ENCODE measurements at regions not wholly inside any gene's neighbourhood (a gene's known extent, or its start where the extent isn't known, plus 50 kb on each side); places are given as distances from the start of the nearest gene placed in this dataset.

DNA sequence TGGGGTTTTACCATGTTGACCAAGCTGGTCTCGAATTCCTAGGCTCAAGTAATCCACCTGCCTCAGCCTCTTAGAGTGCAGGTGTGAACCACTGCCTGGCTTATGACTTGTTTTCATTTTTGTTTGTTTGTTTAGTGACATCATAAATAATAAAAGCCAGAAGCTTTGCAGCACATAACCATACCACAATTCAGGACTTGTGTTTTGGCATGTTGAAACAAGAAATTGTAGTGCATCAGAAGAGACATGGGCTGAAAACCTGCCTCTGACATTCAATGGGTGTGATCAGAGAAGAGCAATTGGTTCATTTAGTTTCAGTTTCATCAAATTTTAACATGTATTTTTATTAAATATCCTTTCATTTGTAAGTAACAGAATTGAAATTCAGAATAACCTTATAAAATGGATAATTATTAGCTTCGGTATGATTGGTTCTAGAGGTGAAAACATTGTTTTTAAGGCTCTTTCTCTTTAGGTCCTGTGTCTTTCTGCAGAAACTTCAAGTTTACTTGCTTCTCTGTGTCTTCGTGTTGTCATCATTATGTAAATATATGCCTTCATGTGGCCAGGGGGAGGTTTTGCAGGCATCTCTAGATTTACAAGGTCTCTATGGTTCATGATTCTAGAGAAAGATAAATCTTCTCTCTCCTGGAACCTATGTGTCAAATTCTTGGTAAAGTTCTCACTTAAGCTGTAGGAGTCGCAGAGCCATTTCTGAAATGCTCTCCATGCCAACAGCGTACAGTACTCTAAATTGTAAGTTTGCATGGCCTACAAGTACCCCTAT, 312.0 kb downstream of the KCNC2 start:
- ChIA-PET POLR2A (no interaction called here), CTCF (no interaction called here)

- ChIA-PET POLR2A (interaction anchor here (0.6 kb wide), 1 partner anchor 9 kb away, joined by 3 read pairs; no protein-coding TSS in a partner anchor), CTCF (no interaction called here)
Observed at GRCh38 chr12:74899031-74899829, 310.4 kb downstream of the KCNC2 start.

GRCh38 chr12:74900232-74900631, 309.4 kb downstream of the KCNC2 start:
- ChIA-PET POLR2A (no interaction called here), CTCF (no interaction called here)

GRCh38 chr12:74903522-74903921, 306.1 kb downstream of the KCNC2 start:
- CTCF ChIA-PET, result interaction anchor here (0.6 kb wide), 1 partner anchor 178 kb away, joined by 4 read pairs; no protein-coding TSS in a partner anchor

DNA sequence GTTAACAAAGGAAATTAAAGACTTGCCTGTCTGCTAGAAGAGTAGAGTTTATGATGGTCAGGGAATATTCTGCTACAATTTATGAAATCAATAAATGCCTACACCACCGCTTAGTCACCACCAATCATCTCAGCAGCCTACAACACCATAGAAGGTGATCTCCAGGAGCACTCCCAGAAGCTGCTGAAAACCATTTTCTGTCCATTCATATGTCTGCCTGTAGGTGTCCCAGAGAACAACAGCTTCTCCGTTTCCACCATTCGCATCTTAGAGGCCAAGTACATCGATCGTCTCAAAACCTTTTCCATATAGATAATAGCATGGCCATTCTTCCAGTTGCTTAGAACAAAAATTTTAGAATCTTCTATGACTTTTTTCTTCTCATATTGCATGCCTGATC, 303.4 kb downstream of the KCNC2 start:
- ChIA-PET CTCF (no interaction called here), POLR2A (no interaction called here)

More at GRCh38 chr12:74903522-74903921, 306.1 kb downstream of the KCNC2 start:
- POLR2A ChIA-PET, result no interaction called here

DNA sequence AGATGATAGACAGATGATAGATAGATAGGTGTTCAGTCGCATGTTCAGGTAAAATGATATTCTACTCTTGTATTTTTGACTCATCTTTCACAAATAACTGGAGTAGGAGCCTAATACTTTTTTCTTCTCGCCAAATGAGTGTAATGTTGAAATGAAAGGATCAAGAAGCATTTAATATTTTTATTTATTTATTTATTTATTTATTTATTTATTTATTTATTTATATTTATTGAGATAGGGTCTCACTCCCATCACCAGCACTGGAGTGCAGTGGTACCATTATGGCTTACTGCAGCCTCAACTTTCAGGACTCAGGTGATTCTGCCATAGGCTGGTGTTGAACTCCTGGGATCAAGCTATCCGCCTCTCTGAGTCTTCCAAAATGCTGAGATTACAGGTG, 298.8 kb downstream of the KCNC2 start:
- CTCF ChIA-PET, result no interaction called here
- POLR2A ChIA-PET, result no interaction called here

GRCh38 chr12:74914378-74914777, 295.3 kb downstream of the KCNC2 start:
- ChIA-PET CTCF (no interaction called here), POLR2A (no interaction called here)

- CTCF ChIA-PET, result no interaction called here
- POLR2A ChIA-PET, result no interaction called here
Observed at GRCh38 chr12:74915718-74916117, 293.9 kb downstream of the KCNC2 start.

DNA sequence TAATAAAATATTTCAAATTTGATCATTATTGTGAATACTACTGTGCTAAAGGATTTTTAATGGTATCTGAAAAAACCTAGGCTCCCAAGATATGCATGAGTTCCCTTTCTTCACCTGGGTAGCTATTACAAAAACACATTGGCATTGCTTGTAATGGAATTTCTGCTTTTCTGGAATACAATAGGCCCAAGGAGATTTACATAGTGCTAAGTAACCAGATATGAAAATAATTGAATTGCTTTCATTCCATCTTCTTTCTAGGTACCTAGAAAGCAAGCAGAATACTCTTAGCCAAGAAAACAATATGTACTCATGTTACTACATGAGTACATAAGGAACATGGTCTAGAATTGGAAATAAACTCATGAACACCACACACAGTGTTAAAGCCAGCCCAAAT, 291.9 kb downstream of the KCNC2 start:
- CTCF ChIA-PET, result no interaction called here
- POLR2A ChIA-PET, result no interaction called here

GRCh38 chr12:74918291-74918690, 291.3 kb downstream of the KCNC2 start:
- POLR2A ChIA-PET, result no interaction called here
- CTCF ChIA-PET, result no interaction called here

DNA sequence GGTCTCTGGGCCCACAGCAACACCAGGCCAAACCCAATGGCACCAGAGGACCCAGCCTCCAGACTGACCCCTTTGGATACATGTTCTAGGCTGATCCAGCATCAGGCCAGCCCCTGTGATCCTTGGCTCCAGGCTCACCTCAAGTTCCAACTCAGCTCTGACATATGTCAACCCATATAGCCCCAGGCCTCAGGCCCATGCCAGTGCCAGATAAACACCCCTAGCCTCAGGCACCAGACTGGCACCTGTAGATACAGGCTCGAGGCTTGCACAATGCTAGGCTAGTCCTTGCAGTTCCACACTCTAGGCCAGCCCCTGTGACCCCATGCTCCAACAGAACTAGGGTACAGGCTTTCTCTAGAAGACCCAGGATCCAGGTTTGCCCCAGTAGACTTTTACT, 287.5 kb downstream of the KCNC2 start:
- ChIA-PET CTCF (no interaction called here), POLR2A (no interaction called here)

DNA sequence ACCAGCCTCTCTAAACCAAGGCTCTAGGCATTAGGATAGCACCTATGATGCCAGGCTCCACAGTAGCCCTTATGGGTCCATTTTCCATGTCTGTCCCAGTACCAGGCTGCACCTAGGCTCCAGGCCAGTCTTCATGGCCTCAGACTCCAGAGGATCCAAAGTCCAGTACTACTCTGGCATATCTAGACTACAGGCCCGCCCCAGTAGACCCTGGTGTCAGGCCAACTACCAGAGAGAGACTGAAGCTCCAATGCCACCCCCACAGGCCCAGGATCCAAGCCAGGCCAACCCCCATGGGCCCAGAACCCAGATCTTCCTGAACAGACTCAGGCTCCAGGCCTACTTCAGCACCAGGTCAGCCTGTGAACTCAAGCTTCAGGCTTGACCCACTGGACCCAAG, 287.0 kb downstream of the KCNC2 start:
- POLR2A ChIA-PET, result no interaction called here
- CTCF ChIA-PET, result no interaction called here

- POLR2A ChIA-PET, result no interaction called here
- CTCF ChIA-PET, result no interaction called here
Observed at GRCh38 chr12:74941670-74942069, 268.0 kb downstream of the KCNC2 start.

- POLR2A ChIA-PET, result no interaction called here
- CTCF ChIA-PET, result no interaction called here
Observed at GRCh38 chr12:74945771-74946198, 263.9 kb downstream of the KCNC2 start.

DNA sequence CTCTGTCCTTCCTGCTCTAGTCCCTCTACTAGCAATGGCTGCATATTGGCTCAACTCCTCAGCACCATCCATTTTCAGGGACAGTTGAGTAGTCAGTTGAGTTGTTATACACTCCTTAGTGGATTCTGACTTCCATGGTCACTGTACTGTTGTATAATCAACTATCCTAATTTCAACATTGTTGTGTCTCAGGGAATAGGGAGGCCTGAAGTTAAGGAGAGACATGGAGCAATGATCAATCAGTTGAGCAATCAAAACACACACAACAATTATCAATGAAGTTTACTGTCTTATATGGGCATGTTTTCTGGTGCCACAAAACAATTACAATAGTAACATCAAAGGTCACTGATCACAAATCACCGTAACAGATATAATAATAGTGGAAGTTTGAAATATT, 255.9 kb downstream of the KCNC2 start:
- POLR2A ChIA-PET, result no interaction called here

GRCh38 chr12:74957231-74957630, 252.4 kb downstream of the KCNC2 start:
- ChIA-PET POLR2A (no interaction called here), CTCF (no interaction called here)

More for the DNA sequence above, 255.9 kb downstream of the KCNC2 start:
- CTCF ChIA-PET, result no interaction called here

DNA sequence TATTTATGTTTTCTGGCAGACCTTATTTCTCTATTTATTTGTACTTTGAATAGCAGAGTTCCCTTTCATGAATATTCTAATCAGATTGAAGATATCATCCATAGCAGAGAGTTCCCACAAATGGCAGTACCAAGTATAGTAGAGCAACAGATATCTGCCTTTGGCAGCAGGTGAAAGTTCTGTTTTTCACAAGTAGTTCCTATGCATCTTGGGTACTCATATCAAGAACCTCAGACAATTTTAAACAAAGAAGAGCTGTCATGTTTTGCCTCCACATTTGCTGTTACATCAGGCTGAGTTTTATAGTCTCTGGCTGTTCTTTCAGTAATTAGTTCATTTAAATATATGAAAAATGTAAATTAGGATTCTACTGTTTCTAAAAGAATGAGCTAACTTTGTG, 252.0 kb downstream of the KCNC2 start:
- ChIA-PET POLR2A (no interaction called here), CTCF (no interaction called here)

GRCh38 chr12:74959657-74960056, 250.0 kb downstream of the KCNC2 start:
- ChIA-PET CTCF (no interaction called here), POLR2A (no interaction called here)

- ChIA-PET POLR2A (no interaction called here), CTCF (no interaction called here)
Observed at GRCh38 chr12:74963304-74963703, 246.3 kb downstream of the KCNC2 start.

DNA sequence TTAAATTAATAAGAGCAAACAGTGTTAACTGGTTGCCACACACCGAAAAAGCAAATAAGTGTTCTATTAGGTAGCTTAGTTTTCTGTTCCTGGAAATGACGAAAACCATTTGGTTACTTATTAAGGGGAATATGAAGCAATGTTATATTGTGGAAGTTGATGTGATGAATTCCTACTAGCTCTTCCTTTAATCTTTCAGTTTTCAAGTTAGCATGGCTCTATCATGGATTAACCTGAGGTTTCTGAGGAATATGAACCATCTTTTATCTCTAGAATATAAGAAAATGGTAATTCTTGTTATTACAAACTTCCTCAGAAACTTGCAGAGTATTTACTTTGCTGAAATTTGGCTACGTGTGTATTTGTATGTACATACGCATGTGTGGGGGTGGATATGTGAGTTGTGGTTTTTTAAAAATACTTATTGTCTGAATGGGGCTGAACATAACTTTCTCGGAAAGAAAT, 245.7 kb downstream of the KCNC2 start:
- ChIA-PET CTCF (no interaction called here), POLR2A (no interaction called here)

- POLR2A ChIA-PET, result no interaction called here
- CTCF ChIA-PET, result no interaction called here
Observed at GRCh38 chr12:74964390-74964789, 245.2 kb downstream of the KCNC2 start.

- ChIA-PET CTCF (no interaction called here), POLR2A (no interaction called here)
Observed at GRCh38 chr12:74971201-74971600, 238.4 kb downstream of the KCNC2 start.
